KBM-7 (cell line): ENCODE measurements at regions not wholly inside any gene's neighbourhood (a gene's known extent, or its start where the extent isn't known, plus 50 kb on each side); places are given as distances from the start of the nearest gene placed in this dataset.
A peak's percentile ranks its signal among the peaks of the same experiment; 100 is the strongest.
"Not testable (repeated sequence)": the region's sequence is repeated elsewhere in the genome, so short reads cannot be mapped to it uniquely, and the experiment has no call there.

ENCODE experiments used
- DNase-seq: peaks from one replicate; pipeline ENCODE4 v3.0.0-alpha.2; 2015
- in situ Hi-C: fragments of 300-500 bp; cut with MboI; formaldehyde crosslinking; loops from 2 replicates; pipeline ENCODE4 v1.14.3; 2020; ENCODE audit warnings: low sequenced_read_pairs, low pct_unique_long_range_greater_than_20kb, mixed read lengths

DNA sequence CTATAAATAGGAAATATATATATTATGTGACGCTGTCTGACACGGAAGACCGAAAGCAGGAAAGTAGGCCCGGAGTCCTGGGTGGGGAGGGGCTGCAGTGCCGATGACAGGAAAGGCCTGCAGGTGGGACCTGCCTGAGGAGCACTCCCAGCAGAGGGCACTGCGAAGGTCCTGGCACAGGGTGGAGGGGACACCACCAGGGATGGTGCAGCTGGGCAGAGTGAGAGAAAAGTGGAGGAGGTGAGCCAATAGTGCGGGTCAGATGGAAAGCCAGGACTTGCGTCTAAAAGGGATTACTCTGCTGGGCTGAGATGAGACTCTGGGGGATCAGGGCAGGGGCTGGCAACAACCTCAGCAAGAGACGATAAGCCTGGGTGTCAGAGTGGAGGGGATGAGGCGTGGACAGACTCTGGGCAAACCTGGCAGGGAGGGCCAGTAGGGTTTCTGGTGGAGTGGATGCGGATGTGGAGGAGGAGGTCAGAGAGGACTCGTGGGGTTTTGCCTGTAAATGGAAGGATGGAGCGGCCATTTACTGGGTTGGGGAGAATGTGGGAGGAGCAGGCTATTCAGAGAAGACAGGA is 118.2 kb upstream of the ZNF746 start:
- DNase-seq = no peak
- in situ Hi-C loops = no loop called here

DNA sequence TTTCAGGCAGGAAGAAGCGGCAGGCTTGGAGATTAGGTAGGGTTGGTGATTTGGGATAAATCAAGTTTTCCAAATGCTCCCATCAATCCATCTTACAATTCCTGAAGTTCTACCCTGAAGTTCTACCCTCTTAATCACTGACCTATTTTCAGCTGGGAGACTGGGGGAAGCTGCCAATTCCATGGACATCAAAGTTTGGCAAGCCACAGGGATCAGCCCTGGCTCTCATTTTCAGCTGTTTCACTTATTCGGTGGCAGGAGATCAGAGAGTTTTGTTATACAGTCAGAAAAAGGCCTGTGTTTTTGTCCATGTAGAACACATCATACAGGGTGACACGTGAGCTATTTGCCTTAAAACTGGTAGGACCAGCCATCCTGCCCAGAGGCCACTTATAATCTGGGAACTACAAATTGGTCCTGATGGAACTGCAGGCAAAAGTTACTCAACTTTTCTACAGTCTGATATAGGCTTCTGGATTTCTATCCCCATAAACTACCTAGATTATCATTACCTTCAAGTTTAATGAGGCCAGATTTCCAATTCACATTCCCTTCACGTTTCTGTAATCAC is 112.9 kb upstream of the ZNF746 start:
- in situ Hi-C loops = no loop called here
- DNase-seq = no peak

DNA sequence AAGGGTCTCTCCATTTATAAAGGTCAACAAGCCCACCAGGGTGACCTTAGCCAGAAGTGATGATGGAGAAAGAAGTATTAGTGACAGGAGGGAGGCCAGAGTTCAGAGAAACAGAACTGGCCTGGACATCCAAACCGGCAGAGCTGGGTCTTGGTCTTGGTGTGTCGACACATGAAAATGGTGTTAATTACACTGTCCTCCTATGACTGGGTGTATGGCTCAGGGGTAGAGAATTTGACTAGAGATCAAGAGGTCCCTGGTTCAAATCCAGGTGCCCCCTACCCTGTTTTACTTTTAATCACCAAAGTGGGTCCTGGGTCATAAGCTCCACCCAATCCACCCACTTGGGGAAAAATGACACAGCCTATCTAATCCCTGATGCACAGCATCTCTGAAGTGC is 110.6 kb upstream of the ZNF746 start:
- in situ Hi-C loops = no loop called here

DNA sequence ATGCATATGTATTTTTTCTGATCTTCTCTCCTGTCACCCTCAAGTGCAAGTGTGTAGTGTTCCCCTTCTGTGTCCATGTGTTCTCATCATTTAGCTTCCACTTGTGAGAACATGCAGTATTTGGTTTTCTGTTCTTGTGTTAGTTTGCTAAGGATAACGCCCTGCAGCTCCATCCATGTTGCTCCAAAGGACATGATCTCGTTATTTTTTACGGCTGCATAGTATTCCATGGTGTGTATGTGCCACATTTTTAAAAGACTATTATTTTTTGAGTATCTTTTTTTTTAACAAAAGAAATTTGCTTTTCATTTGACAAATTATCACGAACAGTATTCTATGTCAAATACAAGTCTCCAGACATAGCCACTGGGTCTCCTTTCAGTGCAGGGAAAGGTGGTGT is 110.1 kb upstream of the ZNF746 start:
- in situ Hi-C loops = no loop called here
- no peak for DNase-seq

More for the DNA sequence above, 110.6 kb upstream of the ZNF746 start:
- DNase-seq = no peak

DNA sequence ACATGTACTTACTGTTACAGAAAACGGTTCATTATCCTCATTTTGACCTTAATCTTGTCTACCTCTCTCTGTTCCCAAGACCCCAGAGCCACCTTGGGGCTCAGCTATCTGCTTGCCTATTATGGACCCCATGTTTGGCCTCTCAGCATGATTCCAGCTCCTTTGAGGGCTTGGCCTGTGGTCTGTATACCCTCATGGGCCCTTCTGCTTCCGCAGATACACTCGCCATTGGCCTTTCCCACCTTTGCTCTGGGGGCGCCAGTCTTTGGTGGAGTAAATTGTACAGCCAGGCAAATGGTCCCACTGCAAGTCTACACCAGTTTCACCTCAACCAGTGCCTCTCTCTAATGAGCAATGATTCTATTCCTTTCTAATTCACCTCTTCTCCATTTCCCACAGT is 109.2 kb upstream of the ZNF746 start:
- in situ Hi-C loops = no loop called here
- DNase-seq = no peak

DNA sequence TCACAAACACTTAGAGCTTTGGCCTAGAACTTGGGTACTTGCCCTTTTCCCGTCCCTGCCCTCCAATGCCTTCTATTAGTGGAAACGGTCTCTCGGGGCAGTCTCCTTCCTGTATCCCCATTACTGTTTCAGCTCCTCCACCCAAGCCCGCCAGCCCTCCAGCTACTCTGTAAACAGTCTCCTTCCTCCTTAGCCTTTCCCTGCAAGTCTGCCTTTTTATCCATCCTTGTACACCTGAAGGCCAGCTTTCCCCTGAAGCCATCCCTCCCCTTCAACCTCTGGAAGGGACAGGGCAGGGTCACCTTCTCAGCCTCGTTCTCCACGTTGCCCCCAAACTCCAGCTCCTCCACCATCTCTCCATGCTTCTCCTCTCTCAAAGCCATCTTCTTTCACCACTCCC is 108.1 kb upstream of the ZNF746 start:
- in situ Hi-C loops = no loop called here
- DNase-seq = no peak

DNA sequence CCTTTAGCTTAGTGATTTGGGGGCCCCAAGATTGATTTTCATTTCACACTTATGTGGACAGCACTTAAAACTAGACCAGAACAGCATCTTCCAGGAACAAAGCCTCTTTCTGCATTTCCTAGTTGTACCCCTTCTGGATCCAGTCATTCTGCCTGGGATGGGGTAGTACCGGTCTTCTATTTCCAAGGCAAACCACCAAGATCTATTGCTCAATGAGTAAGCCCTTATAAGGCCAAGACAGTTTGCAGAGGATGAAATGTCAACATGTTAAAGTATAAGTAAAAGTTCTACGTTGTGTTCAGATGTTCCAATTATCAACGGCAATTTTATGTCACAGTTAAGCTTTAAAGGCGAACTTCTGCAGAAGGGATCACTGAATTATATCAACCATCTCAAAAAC is 106.9 kb upstream of the ZNF746 start:
- in situ Hi-C loops = no loop called here
- DNase-seq = no peak

DNA sequence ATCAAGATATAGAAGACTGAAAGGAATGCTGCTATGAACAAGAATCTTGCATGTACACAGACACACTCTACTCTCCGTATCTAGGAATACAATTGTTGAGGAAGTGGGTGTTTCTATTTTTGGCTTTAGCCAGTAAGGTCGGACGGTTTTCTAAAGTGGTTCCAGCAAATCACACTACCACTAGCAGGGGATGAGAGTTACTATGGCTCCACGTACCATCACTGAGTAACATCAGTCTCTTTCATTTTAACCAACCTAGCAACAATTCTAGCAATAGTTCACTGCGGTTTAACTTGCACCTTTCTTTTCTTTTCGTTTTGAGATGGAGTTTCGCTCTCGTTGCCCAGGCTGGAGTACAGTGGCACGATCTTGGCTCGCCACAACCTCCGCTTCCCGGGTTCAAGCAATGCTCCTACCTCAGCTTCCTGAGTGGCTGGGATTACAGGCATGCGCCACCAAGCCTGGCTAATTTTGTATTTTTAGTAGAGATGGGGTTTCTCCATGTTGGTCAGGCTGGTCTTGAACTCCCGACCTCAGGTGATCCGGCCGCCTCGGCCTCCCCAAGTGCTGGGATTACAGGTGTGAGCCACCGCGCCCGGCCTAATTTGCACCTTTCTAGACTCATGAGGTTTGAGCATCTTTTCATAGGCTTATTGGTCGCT is 103.2 kb upstream of the ZNF746 start:
- DNase-seq = peak; percentile 74
- in situ Hi-C loops = not testable (repeated sequence)

DNA sequence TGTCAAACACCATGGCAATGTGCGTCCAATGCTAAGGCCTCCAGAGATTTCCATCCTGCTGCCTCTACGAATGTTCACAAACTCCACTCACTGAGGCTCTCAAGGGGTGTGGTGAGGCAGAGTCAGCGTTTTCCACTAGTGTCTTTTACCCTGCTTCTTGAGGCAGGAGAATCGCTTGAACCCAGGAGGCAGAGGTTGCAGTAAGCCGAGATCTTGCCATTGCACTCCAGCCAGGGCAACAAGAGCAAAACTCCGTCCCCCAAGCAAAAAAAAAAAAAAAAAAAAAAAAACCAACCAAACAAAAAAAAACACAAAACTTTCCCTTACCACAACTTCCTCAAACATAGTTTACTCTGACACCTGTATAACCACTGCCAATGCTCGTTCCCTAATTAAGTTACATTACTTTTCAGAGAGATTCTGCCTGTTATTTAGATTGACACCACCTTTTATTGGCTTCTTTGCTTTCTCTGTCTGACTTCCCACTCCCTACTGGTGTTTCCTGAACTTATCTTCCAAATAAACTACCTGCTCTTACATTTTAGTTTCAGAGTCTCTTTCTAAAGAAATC is 102.1 kb upstream of the ZNF746 start:
- in situ Hi-C loops = no loop called here
- DNase-seq = peak; percentile 80

DNA sequence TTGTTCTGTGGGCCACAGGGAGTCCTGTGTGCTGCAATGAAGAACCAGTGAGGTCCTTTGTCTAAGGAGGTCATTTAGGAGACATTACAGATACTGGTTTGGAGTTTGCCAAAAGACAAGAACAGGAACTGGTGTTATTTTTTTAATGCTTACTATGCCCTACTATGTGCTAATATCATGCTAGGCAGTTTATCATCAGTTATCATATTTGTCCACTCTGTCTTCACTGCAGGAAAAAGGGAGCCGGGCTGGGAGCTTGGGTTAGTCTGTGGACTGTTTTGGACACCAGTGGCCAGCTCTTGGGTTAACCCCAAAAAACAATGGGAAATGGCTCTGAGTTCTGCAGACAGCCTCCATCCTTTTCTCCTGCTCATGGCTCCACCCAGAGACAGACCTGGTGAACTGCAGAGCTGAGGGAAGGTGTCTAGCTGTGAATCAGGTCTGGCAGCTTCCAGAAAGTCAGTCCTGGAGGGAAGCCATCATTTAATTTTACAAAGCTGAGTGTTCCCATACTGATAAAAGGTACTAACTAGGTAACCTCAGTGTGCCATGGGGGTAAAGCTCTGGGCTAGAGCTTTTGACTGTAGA is 101.2 kb upstream of the ZNF746 start:
- peak; percentile 57 for DNase-seq
- in situ Hi-C loops = no loop called here

DNA sequence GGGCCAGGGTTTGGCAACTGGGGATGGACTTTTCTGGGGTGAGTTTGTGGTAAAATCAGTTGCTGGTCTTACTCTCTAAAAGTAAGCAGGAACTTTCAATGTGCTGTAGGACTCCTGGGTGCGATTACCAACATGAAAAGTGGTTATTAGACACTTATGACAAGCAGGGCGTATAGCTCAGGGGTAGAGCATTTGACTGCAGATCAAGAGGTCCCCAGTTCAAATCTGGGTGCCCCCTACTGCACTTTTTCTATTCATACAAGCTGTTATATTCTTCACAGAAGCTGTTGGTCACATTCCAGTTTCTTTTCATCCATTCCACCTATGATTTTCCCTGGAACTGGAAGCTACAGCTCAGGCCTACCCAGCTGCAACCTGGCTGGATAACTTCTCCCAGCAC is 100.2 kb upstream of the ZNF746 start:
- DNase-seq, in situ Hi-C loops: not testable (repeated sequence)

DNA sequence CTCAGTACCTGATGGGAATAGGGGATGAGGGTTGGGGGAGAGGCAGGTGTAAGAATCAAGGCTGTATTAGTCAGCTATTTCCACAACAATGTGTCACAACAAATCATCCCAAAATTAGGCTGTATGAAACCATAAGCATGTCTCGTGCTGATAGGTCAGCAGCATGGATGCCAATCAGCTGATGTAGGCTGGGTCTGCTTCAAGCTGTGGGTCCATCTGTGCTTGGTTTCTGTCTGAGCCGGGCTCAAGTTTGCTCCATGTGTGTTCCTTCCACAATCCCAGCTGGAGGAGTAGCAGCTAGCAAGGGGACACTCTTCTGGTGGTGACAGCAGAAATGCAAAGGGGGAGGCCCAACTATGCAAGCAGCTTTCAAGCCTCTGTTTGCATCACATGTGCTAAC is 97.9 kb upstream of the ZNF746 start:
- no peak for DNase-seq
- in situ Hi-C loops = no loop called here

DNA sequence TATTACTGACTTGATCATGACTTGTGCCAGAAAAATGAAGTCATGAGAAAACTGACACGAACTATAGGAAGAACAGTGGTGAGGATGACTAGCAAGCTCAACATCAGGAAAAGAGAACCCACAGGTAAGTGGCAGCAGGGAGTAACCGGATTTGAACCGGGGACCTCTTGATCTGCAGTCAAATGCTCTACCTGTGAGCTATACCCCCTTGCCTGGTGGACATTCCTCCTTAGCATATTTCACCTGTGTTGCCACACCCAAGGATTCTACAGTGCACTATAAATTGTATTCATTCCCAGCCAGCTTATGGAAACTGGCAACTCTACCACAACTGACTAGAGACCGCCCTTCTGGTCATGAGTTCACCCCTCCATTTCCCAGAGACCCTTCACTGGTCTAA is 97.5 kb upstream of the ZNF746 start:
- in situ Hi-C loops = no loop called here
- DNase-seq = no peak

DNA sequence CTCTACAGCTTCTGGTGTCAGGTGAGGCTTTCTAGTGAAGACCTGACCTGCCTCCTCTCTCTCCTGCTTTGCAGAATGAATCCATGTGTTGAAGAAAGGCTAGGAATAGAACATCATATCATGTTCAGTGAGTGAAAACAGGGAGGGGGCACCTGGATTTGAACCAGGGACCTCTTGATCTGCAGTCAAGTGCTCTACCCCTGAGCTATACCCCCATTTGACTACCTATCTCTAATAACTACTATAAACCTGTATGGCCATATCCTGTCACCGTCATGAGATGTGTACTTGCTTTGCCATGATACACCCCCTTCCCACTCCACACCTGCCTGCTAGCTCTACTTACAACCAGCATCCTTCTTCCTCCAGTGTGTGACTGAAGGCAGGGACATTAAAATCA is 91.3 kb upstream of the ZNF746 start:
- in situ Hi-C loops = no loop called here
- no peak for DNase-seq

DNA sequence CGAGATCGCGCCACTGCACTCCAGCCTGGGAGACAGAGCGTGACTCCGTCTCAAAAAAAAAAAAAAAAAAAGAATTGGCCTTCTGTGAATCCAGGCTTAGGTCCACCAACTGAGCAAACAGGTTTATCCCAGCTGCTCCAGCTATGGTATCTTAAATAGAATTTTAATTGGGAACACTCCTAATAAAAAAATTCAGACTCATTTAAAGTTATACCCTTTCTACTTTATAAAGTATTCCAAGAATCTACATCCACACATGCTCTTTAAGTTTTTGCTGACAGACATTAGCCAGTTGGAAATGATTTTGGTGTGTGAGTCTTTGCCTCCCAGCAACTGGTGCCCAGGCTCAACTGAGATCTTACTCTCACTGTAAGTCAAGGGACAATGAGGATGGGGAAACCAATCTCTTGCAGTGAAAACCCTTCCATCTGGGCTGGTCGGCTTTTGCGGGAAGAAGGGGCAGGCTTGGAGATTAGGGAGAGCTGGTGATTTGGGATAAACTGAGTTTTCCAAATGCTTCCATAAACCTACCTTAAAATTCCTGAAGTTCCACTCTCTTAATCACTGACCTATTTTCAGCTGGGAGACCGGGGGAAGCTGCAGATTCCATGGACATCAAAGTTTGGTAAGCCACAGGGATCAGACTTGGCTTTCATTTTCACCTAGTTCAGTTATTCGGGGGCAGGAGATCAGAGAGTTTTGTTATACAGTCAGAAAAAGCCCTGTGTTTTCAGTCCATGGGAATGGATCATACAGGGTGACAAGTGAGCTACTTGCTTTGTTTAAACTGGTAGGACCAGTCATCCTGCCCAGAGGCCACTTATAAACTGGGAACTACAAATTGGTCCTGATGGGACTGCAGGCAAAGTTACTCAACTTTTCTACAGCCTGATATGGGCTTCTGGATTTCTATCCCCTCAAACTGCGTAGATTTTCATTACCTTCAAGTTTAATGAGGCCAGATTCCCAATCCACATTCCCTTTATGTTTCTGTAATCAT is 89.3 kb upstream of the ZNF746 start:
- no peak for DNase-seq
- in situ Hi-C loops = no loop called here

DNA sequence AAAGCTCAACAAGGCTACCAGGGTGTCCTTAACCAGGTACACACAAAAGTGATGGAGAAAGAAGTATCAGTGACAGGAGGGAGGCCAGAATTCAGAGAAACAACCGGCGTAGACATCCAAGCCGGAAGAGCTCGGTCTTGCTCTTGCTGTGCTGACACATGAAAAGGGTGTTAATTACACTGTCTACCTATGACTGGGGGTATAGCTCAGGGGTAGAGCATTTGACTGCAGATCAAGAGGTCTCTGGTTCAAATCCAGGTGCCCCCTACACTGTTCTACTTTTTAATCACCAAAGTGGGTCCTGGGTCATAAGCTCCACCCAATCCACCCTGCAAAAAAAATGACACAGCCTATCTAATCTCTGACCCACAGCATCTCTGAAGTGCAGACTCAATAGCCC is 86.9 kb upstream of the ZNF746 start:
- in situ Hi-C loops = no loop called here
- no peak for DNase-seq

DNA sequence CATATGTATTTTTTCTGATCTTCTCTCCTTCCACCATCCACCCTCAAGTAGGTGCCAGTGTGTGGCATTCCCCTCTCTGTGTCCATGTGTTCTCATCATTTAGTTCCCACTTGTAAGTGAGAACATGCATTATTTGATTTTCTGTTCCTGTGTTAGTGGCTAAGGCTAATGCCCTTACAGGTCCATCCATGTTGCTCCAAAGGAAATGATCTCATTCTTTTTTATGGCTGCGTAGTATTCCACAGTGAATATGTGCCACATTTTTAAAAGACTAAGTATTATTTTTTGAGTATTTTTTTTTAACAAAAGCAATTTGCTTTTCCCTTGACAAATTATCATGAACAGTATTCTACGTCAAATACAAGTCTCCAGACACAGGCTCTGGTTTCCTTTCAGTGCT is 86.4 kb upstream of the ZNF746 start:
- in situ Hi-C loops = no loop called here
- DNase-seq = no peak

DNA sequence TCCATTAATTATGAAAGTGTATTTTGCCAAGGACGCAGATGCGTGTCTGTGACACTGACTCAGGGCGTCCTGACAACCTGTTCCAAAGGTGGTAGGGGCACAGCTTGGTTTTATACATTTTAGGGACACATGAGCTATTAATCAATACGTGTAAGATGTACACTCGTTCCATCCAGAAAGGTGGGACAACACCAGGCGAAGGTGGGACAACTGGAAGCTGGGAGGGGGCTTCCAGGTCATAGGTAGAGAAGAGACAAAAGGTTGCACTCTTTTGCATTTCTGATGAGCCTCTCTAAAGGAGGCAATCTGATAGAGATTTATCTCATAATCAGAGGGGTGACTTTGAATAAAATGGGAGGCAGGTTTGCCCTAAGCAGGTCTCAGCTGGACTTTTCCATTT is 82.7 kb upstream of the ZNF746 start:
- no peak for DNase-seq
- in situ Hi-C loops = no loop called here

DNA sequence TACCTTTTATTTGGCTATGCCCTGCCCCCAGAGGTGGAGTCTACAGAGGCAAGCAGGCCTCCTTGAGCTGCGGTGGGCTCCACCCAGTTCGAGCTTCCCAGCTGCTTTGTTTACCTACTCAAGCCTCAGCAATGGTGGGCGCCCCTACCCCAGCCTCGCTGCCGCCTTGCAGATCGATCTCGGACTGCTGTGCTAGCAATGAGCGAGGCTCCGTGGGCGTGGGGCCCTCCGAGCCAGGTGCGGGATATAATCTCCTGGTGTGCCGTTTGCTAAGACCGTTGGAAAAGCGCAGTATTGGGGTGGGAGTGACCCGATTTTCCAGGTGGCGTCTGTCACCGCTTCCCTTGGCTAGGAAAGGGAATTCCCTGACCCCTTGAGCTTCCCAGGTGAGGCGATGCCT is 81.8 kb upstream of the ZNF746 start:
- DNase-seq, in situ Hi-C loops: not testable (repeated sequence)
